H1 (cell line): ENCODE measurements at regions not wholly inside any gene's neighbourhood (a gene's known extent, or its start where the extent isn't known, plus 50 kb on each side); places are given as distances from the start of the nearest gene placed in this dataset.

ENCODE experiments used
- ATF3 ChIP-seq: IDR thresholded peaks from 2 replicates; pipeline ENCODE4 v1.6.1; 2011; ENCODE audit warnings: low read depth, mild to moderate bottlenecking, low read length; ENCODE audit not compliant: insufficient read depth
- CBX8 ChIP-seq: fragments of 300-800, 300-1000 bp; sonication (generic); IDR thresholded peaks from 2 replicates; pipeline ENCODE4 v1.7.1; 2016; ENCODE audit warnings: low read depth, low read length, borderline replicate concordance
- CREB1 ChIP-seq: IDR thresholded peaks from 2 replicates; pipeline ENCODE4 v1.6.1; 2012; ENCODE audit warnings: inconsistent platforms
- CTCF ChIP-seq, 3 experiments: IDR thresholded peaks; 1 replicate in 2 of 3; 2 replicates in 1 of 3; pipeline versions ENCODE4 v1.5.1 to v1.6.1; 2011; ENCODE audit warnings: low read length in 3 of 3, mild to moderate bottlenecking in 3 of 3, inconsistent platforms in 2 of 3, low read depth in 1 of 3, moderate library complexity in 1 of 3; ENCODE audit not compliant: insufficient read depth in 1 of 3; ENCODE audit errors: control extremely low read depth in 1 of 3
- EP300 ChIP-seq, 2 experiments: IDR thresholded peaks; 1 replicate in 1 of 2; 2 replicates in 1 of 2; pipeline ENCODE4 v1.6.1; 2011 to 2012; ENCODE audit warnings: low read depth in 2 of 2, low read length in 2 of 2, mild to moderate bottlenecking in 2 of 2, borderline replicate concordance in 1 of 2, inconsistent platforms in 1 of 2, moderate library complexity in 1 of 2
- HDAC6 ChIP-seq: IDR thresholded peaks from one replicate; pipeline ENCODE4 v1.7.1; 2012; ENCODE audit warnings: low read depth, mild to moderate bottlenecking, inconsistent platforms, low read length, moderate library complexity
- POLR2A ChIP-seq, 2 experiments: IDR thresholded peaks; 1 replicate in 1 of 2; 2 replicates in 1 of 2; pipeline ENCODE4 v1.6.1; 2011; ENCODE audit warnings: low read depth in 2 of 2, low read length in 2 of 2, mild to moderate bottlenecking in 2 of 2; ENCODE audit errors: control extremely low read depth in 1 of 2
- POU5F1 ChIP-seq: IDR thresholded peaks from 2 replicates; pipeline ENCODE4 v1.6.1; 2011; ENCODE audit warnings: low read depth, mild to moderate bottlenecking, low read length, moderate library complexity
- RBBP5 ChIP-seq: IDR thresholded peaks from 2 replicates; pipeline ENCODE4 v1.7.1; 2012; ENCODE audit warnings: low read depth, mild to moderate bottlenecking, inconsistent platforms, low read length, moderate library complexity, borderline replicate concordance
- SIN3A ChIP-seq, 2 experiments: IDR thresholded peaks in 1 of 2; conservative IDR thresholded peaks in 1 of 2; 2 replicates each; pipeline ENCODE4 v1.6.1; 2011 to 2012; ENCODE audit warnings: low read length in 2 of 2, improper control_type of control experiment in 1 of 2, low read depth in 1 of 2, mild to moderate bottlenecking in 1 of 2
- USF2 ChIP-seq: IDR thresholded peaks from 2 replicates; pipeline ENCODE4 v1.6.1; 2011; ENCODE audit warnings: low read length, improper control_type of control experiment
- ZNF274 ChIP-seq: IDR thresholded peaks from 2 replicates; pipeline ENCODE4 v1.7.0; 2012; ENCODE audit warnings: low read length, borderline replicate concordance; ENCODE audit errors: extremely low read depth

- TF ChIP-seq EP300 (IDR thresholded peaks at IDR 0.05; ENCODE audit: borderline replicate concordance in 1 of 2, low read depth in 2 of 2, low read length in 2 of 2), result no peak
- no peak for TF ChIP-seq CTCF (IDR thresholded peaks at IDR 0.05; ENCODE audit: control extremely low read depth in 1 of 3, insufficient read depth in 1 of 3, low read depth in 1 of 3, low read length in 3 of 3)
- no peak for TF ChIP-seq RBBP5
- no peak for TF ChIP-seq HDAC6
- no peak for TF ChIP-seq SIN3A (conservative IDR thresholded peaks at IDR 0.05 in 1 of 2, IDR thresholded peaks at IDR 0.05 in 1 of 2; ENCODE audit: low read depth in 1 of 2, low read length in 2 of 2)
- TF ChIP-seq CBX8, result no peak
- no peak for TF ChIP-seq POLR2A (IDR thresholded peaks at IDR 0.05; ENCODE audit: control extremely low read depth in 1 of 2, low read depth in 2 of 2, low read length in 2 of 2)
- no peak for TF ChIP-seq ATF3
- TF ChIP-seq CREB1, result no peak
- TF ChIP-seq POU5F1, result no peak
- no peak for TF ChIP-seq ZNF274
- no peak for TF ChIP-seq USF2
Observed at GRCh38 chrX:23269923-23270322, 64.7 kb upstream of the PTCHD1 start.
